ENCODE measurements at regions not wholly inside any gene's neighbourhood (a gene's known extent, or its start where the extent isn't known, plus 50 kb on each side); places are given as distances from the start of the nearest gene placed in this dataset.
"Not testable (repeated sequence)": the region's sequence is repeated elsewhere in the genome, so short reads cannot be mapped to it uniquely, and the experiment has no call there.

DNA sequence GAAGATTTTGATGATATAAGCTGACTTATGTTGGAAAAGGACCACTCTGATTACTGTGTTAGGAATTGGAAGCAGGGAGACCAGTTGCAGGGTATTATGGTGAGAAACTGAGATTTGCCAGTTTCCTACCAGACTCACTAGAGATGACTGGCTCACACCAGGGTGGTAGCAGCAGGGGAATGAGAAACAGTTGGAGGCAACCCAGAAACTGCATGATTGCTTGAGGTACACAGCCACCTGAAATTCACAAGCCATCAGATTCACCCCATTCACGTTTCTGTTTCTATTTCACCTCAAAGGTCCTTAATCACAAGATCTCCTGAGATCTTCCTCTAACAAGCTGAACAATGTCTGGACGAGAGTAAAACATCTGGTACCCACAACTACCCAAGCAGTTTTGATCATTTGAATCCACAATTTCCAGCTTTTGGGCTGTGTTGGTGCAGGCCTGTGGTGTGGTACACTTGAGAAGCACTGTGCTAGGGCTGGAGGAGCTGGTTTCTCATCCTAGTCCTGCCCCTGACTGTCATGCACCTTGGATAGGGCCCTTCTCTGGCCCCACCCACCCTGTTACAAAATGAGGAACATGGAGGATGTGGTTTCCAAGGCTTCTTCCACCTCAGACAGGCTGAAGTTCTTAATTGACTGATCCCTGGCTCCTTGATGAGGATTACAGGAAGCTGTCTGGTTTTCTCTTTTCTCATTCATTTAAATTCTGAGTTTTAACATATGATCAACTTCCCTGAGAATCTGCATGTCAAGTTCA is 233.4 kb downstream of the INSC start:
- no peaks in the 10 kb centered on the region for H3K4me1 Mint-ChIP-seq (ENCODE audit: low read depth, unreplicated experiment)
- H3K9me3 Mint-ChIP-seq (ENCODE audit: unreplicated experiment), result no peaks in the 10 kb centered on the region
- H3K36me3 Mint-ChIP-seq (ENCODE audit: unreplicated experiment), result no peaks in the 10 kb centered on the region
- TF ChIP-seq, protein P1, sequence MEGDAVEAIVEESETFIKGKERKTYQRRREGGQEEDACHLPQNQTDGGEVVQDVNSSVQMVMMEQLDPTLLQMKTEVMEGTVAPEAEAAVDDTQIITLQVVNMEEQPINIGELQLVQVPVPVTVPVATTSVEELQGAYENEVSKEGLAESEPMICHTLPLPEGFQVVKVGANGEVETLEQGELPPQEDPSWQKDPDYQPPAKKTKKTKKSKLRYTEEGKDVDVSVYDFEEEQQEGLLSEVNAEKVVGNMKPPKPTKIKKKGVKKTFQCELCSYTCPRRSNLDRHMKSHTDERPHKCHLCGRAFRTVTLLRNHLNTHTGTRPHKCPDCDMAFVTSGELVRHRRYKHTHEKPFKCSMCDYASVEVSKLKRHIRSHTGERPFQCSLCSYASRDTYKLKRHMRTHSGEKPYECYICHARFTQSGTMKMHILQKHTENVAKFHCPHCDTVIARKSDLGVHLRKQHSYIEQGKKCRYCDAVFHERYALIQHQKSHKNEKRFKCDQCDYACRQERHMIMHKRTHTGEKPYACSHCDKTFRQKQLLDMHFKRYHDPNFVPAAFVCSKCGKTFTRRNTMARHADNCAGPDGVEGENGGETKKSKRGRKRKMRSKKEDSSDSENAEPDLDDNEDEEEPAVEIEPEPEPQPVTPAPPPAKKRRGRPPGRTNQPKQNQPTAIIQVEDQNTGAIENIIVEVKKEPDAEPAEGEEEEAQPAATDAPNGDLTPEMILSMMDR (IDR thresholded peaks at IDR 0.05; ENCODE audit: partially characterized antibody, unreplicated experiment), result no peak
- no peak overlapping the region for H3K4me3 Mint-ChIP-seq (ENCODE audit: unreplicated experiment)
- no peak overlapping the region for H3K27ac Mint-ChIP-seq (ENCODE audit: unreplicated experiment)
- no peak for DNase-seq
- H3K27me3 Mint-ChIP-seq (ENCODE audit: unreplicated experiment), result no peaks in the 10 kb centered on the region

DNA sequence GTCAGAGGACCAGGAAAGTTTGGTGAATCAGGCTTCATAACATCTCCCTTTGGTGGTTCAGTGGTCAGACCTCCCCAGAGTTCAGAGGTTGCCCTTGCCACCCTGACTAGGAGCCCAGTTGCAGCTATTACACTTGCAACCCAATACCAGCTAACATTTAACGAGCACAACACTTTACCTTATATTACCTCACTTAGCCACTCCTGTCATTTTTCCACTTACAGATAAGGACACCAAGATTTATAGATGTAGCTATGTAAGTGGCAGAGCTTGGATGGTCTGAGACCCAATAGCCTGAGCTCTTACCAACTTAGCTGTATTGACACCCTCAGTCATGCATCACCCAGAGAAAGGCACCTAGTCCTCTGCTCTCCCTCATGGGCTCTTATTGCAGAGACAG is 234.7 kb downstream of the INSC start:
- no peaks in the 10 kb centered on the region for H3K27me3 Mint-ChIP-seq (ENCODE audit: unreplicated experiment)
- TF ChIP-seq, protein P1 (IDR thresholded peaks at IDR 0.05; ENCODE audit: partially characterized antibody, unreplicated experiment), result no peak
- no peaks in the 10 kb centered on the region for H3K9me3 Mint-ChIP-seq (ENCODE audit: unreplicated experiment)
- no peak overlapping the region for H3K27ac Mint-ChIP-seq (ENCODE audit: unreplicated experiment)
- H3K4me3 Mint-ChIP-seq (ENCODE audit: unreplicated experiment), result no peak overlapping the region
- DNase-seq, result no peak
- H3K36me3 Mint-ChIP-seq (ENCODE audit: unreplicated experiment), result no peaks in the 10 kb centered on the region
- no peaks in the 10 kb centered on the region for H3K4me1 Mint-ChIP-seq (ENCODE audit: low read depth, unreplicated experiment)

DNA sequence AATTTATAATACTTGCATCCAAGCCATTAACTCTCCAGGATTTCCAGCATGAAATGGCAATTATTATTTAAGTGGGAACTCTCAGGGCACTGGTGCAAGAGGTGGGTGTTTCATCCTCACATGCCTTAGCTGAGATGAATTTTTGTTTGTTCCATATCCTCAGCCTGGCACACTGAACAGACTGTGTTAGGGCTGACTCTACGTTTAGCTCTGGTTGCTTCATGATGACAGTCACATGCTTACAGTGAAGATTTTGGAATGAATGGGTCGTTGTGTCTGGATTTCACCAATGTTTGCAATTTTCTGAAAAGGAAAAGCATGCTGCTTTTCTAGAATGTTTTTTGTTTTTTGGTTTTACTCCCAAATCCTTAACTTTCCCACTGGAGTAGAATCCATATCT is 246.6 kb downstream of the INSC start:
- Mint-ChIP-seq H3K27me3 (ENCODE audit: unreplicated experiment) (no peaks in the 10 kb centered on the region), H3K4me1 (ENCODE audit: low read depth, unreplicated experiment) (no peaks in the 10 kb centered on the region), H3K4me3 (ENCODE audit: unreplicated experiment) (no peak overlapping the region), H3K36me3 (ENCODE audit: unreplicated experiment) (no peaks in the 10 kb centered on the region), H3K27ac (ENCODE audit: unreplicated experiment) (no peak overlapping the region), H3K9me3 (ENCODE audit: unreplicated experiment) (no peaks in the 10 kb centered on the region)
- no peak for DNase-seq
- TF ChIP-seq, protein P1 (IDR thresholded peaks at IDR 0.05; ENCODE audit: partially characterized antibody, unreplicated experiment), result no peak

DNA sequence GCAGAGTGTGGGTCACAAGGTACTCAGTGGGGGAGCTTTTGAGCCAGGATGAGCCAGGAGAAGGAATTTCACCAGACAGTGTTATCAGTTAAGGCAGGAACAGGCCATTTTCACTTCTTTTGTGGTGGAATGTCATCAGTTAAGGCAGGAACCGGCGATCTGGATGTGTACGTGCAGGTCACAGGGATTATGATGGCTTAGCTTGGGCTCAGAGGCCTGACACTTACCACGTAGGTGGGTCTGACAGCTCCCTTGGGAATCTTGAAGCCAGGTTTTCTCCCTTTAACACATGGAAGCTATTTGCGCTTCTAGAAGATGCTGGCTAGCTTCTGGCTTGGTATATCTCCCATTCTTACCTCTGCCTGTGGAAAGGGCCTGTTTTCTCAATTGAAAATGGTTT is 250.6 kb downstream of the INSC start:
- H3K4me3 Mint-ChIP-seq (ENCODE audit: unreplicated experiment); H3K9me3 Mint-ChIP-seq (ENCODE audit: unreplicated experiment); H3K36me3 Mint-ChIP-seq (ENCODE audit: unreplicated experiment); H3K27ac Mint-ChIP-seq (ENCODE audit: unreplicated experiment); DNase-seq; H3K27me3 Mint-ChIP-seq (ENCODE audit: unreplicated experiment); H3K4me1 Mint-ChIP-seq (ENCODE audit: low read depth, unreplicated experiment): not testable (repeated sequence)

DNA sequence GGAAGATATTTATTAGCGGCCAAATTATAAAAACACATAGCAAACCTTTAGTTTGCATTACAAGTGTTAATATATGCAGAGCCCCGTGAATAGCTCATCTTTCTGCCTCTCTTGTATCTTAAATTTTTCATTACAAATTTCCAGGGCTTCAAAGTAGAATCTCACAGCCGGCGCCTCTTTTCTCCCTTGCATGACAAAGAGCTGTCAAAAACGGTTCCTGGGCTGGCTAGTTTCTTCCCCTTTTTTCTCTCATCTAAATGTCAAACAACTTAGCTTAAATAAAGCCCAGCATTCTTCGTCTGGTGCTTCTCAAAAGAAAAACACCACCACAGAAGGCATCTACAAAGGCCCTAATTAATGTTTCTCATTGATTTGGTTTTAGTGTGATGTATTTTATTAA is 253.0 kb downstream of the INSC start:
- no peaks in the 10 kb centered on the region for H3K36me3 Mint-ChIP-seq (ENCODE audit: unreplicated experiment)
- H3K4me3 Mint-ChIP-seq (ENCODE audit: unreplicated experiment), result no peak overlapping the region
- H3K27me3 Mint-ChIP-seq (ENCODE audit: unreplicated experiment), result no peaks in the 10 kb centered on the region
- H3K4me1 Mint-ChIP-seq (ENCODE audit: low read depth, unreplicated experiment), result no peaks in the 10 kb centered on the region
- peaks cover 3% of the 10 kb centered on the region for H3K9me3 Mint-ChIP-seq (ENCODE audit: unreplicated experiment)
- TF ChIP-seq, protein P1 (IDR thresholded peaks at IDR 0.05; ENCODE audit: partially characterized antibody, unreplicated experiment), result no peak
- no peak overlapping the region for H3K27ac Mint-ChIP-seq (ENCODE audit: unreplicated experiment)
- no peak for DNase-seq

All from glutamatergic neuron (in vitro differentiated cells).